Left ventricle myocardium inferior (tissue), 1 donor: ENCODE measurements at regions not wholly inside any gene's neighbourhood (a gene's known extent, or its start where the extent isn't known, plus 50 kb on each side); places are given as distances from the start of the nearest gene placed in this dataset.

ENCODE experiments used
- DNase-seq: peaks from one replicate; pipeline ENCODE4 v3.0.0-alpha.2; 2020
- H3K27ac ChIP-seq: fragments of 200-600 bp; replicated peaks from 2 replicates; pipeline ENCODE4 v1.8.0; 2021
- H3K27me3 ChIP-seq: fragments of 200-600 bp; 2 replicates; pipeline ENCODE4 v1.8.0; 2021; ENCODE audit warnings: low read depth
- H3K36me3 ChIP-seq: fragments of 200-600 bp; 2 replicates; pipeline ENCODE4 v1.8.0; 2021
- H3K4me1 ChIP-seq: fragments of 200-600 bp; 2 replicates; pipeline ENCODE4 v1.8.0; 2021
- H3K4me3 ChIP-seq: fragments of 200-600 bp; 2 replicates; pipeline ENCODE4 v1.8.0; 2021; ENCODE audit warnings: mild to moderate bottlenecking, moderate library complexity
- H3K9me3 ChIP-seq: fragments of 200-600 bp; replicated peaks from 2 replicates; pipeline ENCODE4 v1.8.0; 2021
- intact Hi-C: fragments of 100-400 bp; cut with micrococcal nuclease; formaldehyde crosslinking; loops from one replicate; pipeline ENCODE4 v1.11.0; 2022
- TF ChIP-seq, protein P1 (sequence below): fragments of 200-600 bp; IDR thresholded peaks from 2 replicates; pipeline ENCODE4 v1.8.0; 2021; ENCODE audit warnings: antibody characterized with exemption, mild to moderate bottlenecking, borderline replicate concordance
- donor health status: DM: no; HTN: yes; CAD: no; lungs with severe emphysema.

DNA sequence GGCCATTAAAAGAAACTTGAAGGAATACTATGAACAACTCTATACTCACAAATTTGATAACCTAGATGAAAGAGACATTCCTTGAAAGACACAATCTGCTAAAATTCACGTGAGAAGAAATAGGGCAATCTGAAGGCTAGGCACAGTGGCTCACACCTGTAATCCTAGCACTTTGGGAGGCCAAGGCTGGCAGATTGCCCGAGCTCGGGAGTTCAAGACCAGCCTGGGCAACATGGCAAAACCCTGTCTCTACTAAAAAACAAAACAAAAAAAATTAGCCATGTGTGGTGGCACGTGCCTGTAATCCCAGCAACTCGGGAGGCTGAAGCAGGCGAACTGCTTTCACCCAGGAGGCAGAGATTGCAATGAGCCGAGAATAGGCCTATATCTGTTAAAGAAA lies 104.8 kb downstream of the HES1 start:
- peaks cover 4% of the 10 kb centered on the region for H3K4me1 ChIP-seq
- H3K9me3 ChIP-seq: no peaks in the 10 kb centered on the region
- DNase-seq: no peak
- no peaks in the 10 kb centered on the region for H3K36me3 ChIP-seq
- TF ChIP-seq, protein P1, sequence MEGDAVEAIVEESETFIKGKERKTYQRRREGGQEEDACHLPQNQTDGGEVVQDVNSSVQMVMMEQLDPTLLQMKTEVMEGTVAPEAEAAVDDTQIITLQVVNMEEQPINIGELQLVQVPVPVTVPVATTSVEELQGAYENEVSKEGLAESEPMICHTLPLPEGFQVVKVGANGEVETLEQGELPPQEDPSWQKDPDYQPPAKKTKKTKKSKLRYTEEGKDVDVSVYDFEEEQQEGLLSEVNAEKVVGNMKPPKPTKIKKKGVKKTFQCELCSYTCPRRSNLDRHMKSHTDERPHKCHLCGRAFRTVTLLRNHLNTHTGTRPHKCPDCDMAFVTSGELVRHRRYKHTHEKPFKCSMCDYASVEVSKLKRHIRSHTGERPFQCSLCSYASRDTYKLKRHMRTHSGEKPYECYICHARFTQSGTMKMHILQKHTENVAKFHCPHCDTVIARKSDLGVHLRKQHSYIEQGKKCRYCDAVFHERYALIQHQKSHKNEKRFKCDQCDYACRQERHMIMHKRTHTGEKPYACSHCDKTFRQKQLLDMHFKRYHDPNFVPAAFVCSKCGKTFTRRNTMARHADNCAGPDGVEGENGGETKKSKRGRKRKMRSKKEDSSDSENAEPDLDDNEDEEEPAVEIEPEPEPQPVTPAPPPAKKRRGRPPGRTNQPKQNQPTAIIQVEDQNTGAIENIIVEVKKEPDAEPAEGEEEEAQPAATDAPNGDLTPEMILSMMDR: no peak
- no peak overlapping the region for H3K27ac ChIP-seq
- H3K27me3 ChIP-seq: no peaks in the 10 kb centered on the region
- intact Hi-C loops: no loop called here
- H3K4me3 ChIP-seq: no peak overlapping the region

DNA sequence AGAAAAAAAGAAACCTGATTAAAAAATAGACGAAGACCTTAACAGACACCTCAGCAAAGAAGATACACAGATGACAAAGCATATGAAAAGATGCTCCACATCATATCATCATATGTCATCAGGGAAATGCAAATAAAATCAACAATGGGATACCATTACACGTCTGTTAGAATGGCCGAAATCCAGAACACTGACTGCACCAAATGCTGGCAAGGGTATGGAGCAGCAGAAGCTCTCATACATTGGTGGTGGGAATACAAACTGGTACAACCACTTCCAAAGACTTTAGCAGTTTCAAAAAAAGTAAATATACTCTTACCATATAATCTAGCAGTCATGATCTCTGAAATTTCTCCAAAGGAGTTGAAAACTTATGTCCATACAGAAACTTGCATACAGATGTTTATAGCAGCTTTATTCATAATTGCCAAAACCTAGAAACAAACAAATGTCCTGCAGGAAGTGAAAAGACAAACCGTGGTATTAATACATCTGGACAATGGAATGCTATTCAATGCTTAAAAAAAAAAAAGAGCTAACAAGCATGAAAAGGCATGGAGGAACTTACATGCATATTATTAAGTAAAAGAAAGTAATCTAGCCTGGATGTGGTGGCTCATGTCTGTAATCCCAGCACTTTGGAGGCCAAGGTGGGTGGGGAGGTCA lies 107.4 kb downstream of the HES1 start:
- Histone ChIP-seq H3K27ac (no peak overlapping the region), H3K4me1 (no peaks in the 10 kb centered on the region), H3K9me3 (no peaks in the 10 kb centered on the region), H3K27me3 (no peaks in the 10 kb centered on the region), H3K36me3 (no peaks in the 10 kb centered on the region), H3K4me3 (no peak overlapping the region)
- TF ChIP-seq, protein P1: no peak
- no peak for DNase-seq
- intact Hi-C loops: no loop called here

DNA sequence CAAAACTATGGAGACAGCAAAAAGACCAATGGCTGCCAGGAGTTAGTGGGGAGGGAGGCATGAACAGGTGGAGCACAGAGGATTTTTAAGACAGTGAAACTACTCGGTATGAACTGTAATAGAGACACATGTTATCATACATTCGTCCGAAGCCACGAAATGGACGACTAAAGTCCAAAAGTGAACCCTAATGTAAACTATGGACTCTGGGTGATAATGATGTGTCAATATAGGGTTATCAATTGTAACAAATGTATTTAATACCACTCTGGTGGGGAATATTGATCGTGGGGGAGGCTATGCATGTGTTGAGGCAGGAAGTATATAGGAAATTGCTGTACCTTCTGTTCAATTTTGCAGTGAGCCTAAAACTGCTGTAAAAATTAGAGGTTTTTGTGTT lies 107.0 kb downstream of the CPN2 start:
- intact Hi-C loops: no loop called here
- Histone ChIP-seq H3K4me3 (no peak overlapping the region), H3K27me3 (no peaks in the 10 kb centered on the region), H3K4me1 (peaks cover 3% of the 10 kb centered on the region), H3K36me3 (no peaks in the 10 kb centered on the region), H3K27ac (no peak overlapping the region), H3K9me3 (no peaks in the 10 kb centered on the region)
- DNase-seq: no peak
- TF ChIP-seq, protein P1: no peak

DNA sequence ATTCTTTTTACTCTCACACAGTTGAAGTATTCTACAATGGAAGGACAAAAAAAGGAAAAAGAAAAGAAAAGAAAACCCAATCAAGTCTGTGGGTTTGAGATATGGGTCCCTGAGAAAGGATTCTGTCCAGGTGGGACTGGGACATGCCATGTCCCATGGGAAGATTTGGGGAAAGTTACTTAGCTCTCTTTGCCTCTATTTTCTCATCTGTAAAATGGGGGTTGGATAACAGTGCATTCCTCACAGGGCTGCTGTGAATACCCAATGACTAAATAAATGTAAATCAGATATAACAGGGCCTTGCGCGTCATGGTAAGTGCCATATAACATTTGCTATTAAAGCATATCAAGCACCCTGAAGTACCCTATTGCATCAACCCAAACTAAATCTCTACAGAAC lies 105.7 kb downstream of the CPN2 start:
- Histone ChIP-seq H3K4me1 (peaks cover 16% of the 10 kb centered on the region), H3K27me3 (no peaks in the 10 kb centered on the region), H3K27ac (no peak overlapping the region), H3K9me3 (no peaks in the 10 kb centered on the region), H3K36me3 (no peaks in the 10 kb centered on the region), H3K4me3 (no peak overlapping the region)
- TF ChIP-seq, protein P1: no peak
- DNase-seq: no peak
- intact Hi-C loops: no loop called here

DNA sequence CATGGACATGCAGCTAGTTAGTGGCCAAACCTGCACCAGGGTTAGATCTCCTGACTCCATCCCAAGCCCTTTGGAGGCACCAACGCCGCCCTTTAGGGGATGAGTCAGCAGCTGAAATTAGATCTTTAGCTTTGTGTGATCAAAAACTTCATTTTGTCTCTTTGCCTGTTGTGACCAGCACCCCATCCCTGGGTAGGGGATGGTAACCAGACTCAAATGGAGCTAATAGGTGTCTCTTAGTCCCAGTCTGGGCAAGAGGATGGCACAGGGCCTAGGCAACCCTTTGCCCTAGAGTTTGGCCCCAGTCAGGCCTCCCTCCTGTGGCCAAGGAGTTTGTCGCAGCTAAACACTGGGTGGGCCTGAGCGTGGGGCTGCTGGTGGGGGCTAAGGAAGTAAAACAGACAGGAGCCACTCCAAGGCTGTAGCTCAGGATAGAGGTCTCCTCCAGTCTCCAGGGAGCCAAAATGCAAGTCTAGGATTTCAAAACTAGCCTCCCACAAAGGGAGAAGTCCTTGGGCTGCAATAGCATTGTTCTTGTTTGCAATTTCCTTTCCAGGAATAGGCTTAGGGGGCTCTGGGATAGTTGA lies 105.1 kb downstream of the CPN2 start:
- intact Hi-C loops: no loop called here
- H3K27me3 ChIP-seq: no peaks in the 10 kb centered on the region
- DNase-seq: no peak
- no peak overlapping the region for H3K27ac ChIP-seq
- no peaks in the 10 kb centered on the region for H3K36me3 ChIP-seq
- TF ChIP-seq, protein P1: no peak
- H3K9me3 ChIP-seq: no peaks in the 10 kb centered on the region
- H3K4me3 ChIP-seq: no peak overlapping the region
- H3K4me1 ChIP-seq: peaks cover 21% of the 10 kb centered on the region
